OCI-LY3 (cell line): ENCODE measurements at regions not wholly inside any gene's neighbourhood (a gene's known extent, or its start where the extent isn't known, plus 50 kb on each side); places are given as distances from the start of the nearest gene placed in this dataset.

Experiments
- CTCF ChIP-seq: fragments of 200-600, 300-600 bp; sonication (generic); IDR thresholded peaks from 2 replicates; pipeline ENCODE4 v1.5.1; 2014; ENCODE audit warnings: antibody characterized with exemption, low read length, low read depth
- EZH2phosphoT487 ChIP-seq: fragments of 200-600 bp; shearing (Covaris generic); IDR thresholded peaks from 2 replicates; pipeline ENCODE4 v1.6.1; 2018; ENCODE audit warnings: antibody characterized with exemption, mixed run types, low read depth

DNA sequence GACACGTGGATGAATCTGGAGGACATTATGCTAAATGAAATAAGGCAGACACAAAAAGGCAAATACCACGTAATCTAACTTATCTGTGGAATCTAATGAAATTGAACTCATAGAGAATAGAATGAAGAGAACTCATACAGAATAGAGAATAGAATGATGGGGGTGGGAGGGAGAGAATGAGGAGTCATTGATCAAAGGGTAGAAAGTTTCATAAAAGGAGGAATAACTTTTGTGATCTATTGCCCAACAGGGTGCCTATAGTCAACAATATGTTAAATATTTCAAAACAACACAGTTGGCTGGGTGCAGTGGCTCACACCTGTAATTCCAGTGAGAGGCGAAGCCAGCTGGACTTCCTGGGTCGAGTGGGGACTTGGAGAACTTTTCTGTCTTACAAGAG lies 54.9 kb upstream of the ZNF169 start:
- no peak for TF ChIP-seq CTCF
- TF ChIP-seq EZH2phosphoT487 = no peak
